ENCODE measurements at regions not wholly inside any gene's neighbourhood (a gene's known extent, or its start where the extent isn't known, plus 50 kb on each side); places are given as distances from the start of the nearest gene placed in this dataset.

DNA sequence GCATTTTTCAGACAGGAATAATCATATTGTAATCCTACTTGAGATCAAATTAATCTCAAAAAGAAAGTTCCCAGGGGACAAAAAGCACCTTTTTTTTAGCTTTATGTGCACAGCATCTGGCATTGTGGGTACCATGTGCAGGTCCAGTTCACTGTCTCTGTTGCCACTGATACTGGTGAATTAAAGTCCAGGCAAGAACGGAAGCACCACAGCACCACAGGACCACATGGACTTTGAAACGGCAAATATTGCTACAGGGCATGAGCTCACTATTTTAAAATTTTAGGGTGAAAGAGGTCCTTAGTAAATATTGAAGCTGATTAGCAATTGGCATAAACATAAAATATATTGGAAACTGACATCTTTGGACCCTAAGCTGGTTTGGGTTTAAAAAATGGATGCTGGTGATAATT, 709.0 kb downstream of the EPM2A start (continued):
- peak; percentile 27; the same call in 1 of the 2 replicates for TF ChIP-seq TFDP1 (CRISPR knock-in tag; IDR thresholded peaks at IDR 0.05; ENCODE audit: borderline replicate concordance)
- no peak for TF ChIP-seq ZNF256 (CRISPR knock-in tag; conservative IDR thresholded peaks at IDR 0.05)
- no peak; the same call in none of the 2 replicates for TF ChIP-seq HOXA5 (CRISPR knock-in tag; IDR thresholded peaks at IDR 0.05)
- no peak for TF ChIP-seq MLLT10 (CRISPR knock-in tag; IDR thresholded peaks at IDR 0.05)
- no peak for TF ChIP-seq ATF7-NPFF (CRISPR knock-in tag; IDR thresholded peaks at IDR 0.05; ENCODE audit: low read depth)
- no peak for TF ChIP-seq POLR2AphosphoS5 (IDR thresholded peaks at IDR 0.05; ENCODE audit: low read depth, low read length)
- peak; percentile 99 for TF ChIP-seq ZBTB37 (CRISPR knock-in tag; IDR thresholded peaks at IDR 0.05)
- no peak for TF ChIP-seq ZNF598 (CRISPR knock-in tag; IDR thresholded peaks at IDR 0.05; ENCODE audit: borderline replicate concordance)
- TF ChIP-seq ZNF274 (CRISPR knock-in tag; IDR thresholded peaks at IDR 0.05), result no peak
- no peak for TF ChIP-seq ADNP (CRISPR knock-in tag; IDR thresholded peaks at IDR 0.05)
- TF ChIP-seq SSRP1 (CRISPR knock-in tag; IDR thresholded peaks at IDR 0.05), result 0 out of 2 replicates have a peak, but pooled peaks have one; percentile 52
- TF ChIP-seq ZNF205 (CRISPR knock-in tag; IDR thresholded peaks at IDR 0.05), result peak; percentile 78; the same call in 1 of the 2 replicates
- TF ChIP-seq THAP11 (CRISPR knock-in tag; IDR thresholded peaks at IDR 0.05), result peak; percentile 65
- no peak for TF ChIP-seq ZC3H4 (CRISPR knock-in tag; IDR thresholded peaks at IDR 0.05; ENCODE audit: borderline replicate concordance)
- no peak for TF ChIP-seq ZNF251 (CRISPR knock-in tag; IDR thresholded peaks at IDR 0.05)
- TF ChIP-seq, protein P1, sequence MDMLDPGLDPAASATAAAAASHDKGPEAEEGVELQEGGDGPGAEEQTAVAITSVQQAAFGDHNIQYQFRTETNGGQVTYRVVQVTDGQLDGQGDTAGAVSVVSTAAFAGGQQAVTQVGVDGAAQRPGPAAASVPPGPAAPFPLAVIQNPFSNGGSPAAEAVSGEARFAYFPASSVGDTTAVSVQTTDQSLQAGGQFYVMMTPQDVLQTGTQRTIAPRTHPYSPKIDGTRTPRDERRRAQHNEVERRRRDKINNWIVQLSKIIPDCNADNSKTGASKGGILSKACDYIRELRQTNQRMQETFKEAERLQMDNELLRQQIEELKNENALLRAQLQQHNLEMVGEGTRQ (IDR thresholded peaks at IDR 0.05; ENCODE audit: low read depth, low read length), result no peak
- TF ChIP-seq, protein P1 (CRISPR knock-in tag; IDR thresholded peaks at IDR 0.05; ENCODE audit: borderline replicate concordance), result no peak
- TF ChIP-seq, protein P2, sequence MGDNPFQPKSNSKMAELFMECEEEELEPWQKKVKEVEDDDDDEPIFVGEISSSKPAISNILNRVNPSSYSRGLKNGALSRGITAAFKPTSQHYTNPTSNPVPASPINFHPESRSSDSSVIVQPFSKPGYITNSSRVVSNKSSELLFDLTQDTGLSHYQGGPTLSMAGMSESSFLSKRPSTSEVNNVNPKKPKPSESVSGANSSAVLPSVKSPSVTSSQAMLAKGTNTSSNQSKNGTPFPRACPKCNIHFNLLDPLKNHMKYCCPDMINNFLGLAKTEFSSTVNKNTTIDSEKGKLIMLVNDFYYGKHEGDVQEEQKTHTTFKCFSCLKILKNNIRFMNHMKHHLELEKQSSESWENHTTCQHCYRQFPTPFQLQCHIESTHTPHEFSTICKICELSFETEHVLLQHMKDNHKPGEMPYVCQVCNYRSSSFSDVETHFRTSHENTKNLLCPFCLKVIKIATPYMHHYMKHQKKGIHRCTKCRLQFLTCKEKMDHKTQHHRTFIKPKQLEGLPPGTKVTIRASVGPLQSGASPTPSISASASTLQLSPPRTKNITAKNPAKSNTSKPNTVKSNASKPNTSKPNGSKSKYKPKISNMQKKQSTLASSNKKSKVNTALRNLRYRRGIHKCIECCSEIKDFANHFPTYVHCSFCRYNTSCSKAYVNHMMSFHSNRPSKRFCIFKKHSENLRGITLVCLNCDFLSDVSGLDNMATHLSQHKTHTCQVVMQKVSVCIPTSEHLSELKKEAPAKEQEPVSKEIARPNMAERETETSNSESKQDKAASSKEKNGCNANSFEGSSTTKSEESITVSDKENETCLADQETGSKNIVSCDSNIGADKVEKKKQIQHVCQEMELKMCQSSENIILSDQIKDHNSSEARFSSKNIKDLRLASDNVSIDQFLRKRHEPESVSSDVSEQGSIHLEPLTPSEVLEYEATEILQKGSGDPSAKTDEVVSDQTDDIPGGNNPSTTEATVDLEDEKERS (CRISPR knock-in tag; IDR thresholded peaks at IDR 0.05), result peak; percentile 74; the same call in 1 of the 2 replicates
- TF ChIP-seq, protein P3, sequence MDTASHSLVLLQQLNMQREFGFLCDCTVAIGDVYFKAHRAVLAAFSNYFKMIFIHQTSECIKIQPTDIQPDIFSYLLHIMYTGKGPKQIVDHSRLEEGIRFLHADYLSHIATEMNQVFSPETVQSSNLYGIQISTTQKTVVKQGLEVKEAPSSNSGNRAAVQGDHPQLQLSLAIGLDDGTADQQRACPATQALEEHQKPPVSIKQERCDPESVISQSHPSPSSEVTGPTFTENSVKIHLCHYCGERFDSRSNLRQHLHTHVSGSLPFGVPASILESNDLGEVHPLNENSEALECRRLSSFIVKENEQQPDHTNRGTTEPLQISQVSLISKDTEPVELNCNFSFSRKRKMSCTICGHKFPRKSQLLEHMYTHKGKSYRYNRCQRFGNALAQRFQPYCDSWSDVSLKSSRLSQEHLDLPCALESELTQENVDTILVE (CRISPR knock-in tag; IDR thresholded peaks at IDR 0.05), result peak; percentile 47; the same call in 1 of the 2 replicates
- TF ChIP-seq NCOA2 (CRISPR knock-in tag; IDR thresholded peaks at IDR 0.05), result peak; percentile 96
- TF ChIP-seq U2AF2 (IDR thresholded peaks at IDR 0.05; ENCODE audit: low read depth, low read length), result no peak
- peak; percentile 96 for TF ChIP-seq ZNF264 (CRISPR knock-in tag; IDR thresholded peaks at IDR 0.05)
- peak; percentile 82 for TF ChIP-seq NFIC (IDR thresholded peaks at IDR 0.05; ENCODE audit: low read length)
- no peak for TF ChIP-seq MTA1 (CRISPR knock-in tag; IDR thresholded peaks at IDR 0.05; ENCODE audit: borderline replicate concordance)
- TF ChIP-seq ZMYM4 (CRISPR knock-in tag; IDR thresholded peaks at IDR 0.05), result peak; percentile 97

All from HepG2 (cell line).